SK-N-SH (cell line): ENCODE measurements at regions not wholly inside any gene's neighbourhood (a gene's known extent, or its start where the extent isn't known, plus 50 kb on each side); places are given as distances from the start of the nearest gene placed in this dataset.

ENCODE experiments used
- EZH2phosphoT487 ChIP-seq: fragments of 200-600 bp; sonication (generic); IDR thresholded peaks from 2 replicates; pipeline ENCODE4 v1.6.1; 2017; ENCODE audit warnings: low read depth, mixed run types, mild to moderate bottlenecking, antibody characterized with exemption, moderate library complexity, borderline replicate concordance
- RAD21 ChIP-seq: IDR thresholded peaks from 2 replicates; pipeline ENCODE4 v1.6.1; 2012; ENCODE audit warnings: mild to moderate bottlenecking, low read length
- RFX5 ChIP-seq: IDR thresholded peaks from 2 replicates; pipeline ENCODE4 v1.6.1; 2012; ENCODE audit warnings: mild to moderate bottlenecking, improper control_type of control experiment, low read length

GRCh38 chr18:38329145-38329544, 763.5 kb upstream of the CELF4 start:
- TF ChIP-seq RAD21, result no peak
- no peak for TF ChIP-seq RFX5
- TF ChIP-seq EZH2phosphoT487, result no peak
